HUES48 (cell line): ENCODE measurements at regions not wholly inside any gene's neighbourhood (a gene's known extent, or its start where the extent isn't known, plus 50 kb on each side); places are given as distances from the start of the nearest gene placed in this dataset.

Experiments used
- H3K27ac ChIP-seq: one replicate; pipeline ENCODE4 v1.7.0; 2013; ENCODE audit warnings: low read depth, low read length, inconsistent platforms
- H3K27me3 ChIP-seq: 2 replicates; pipeline ENCODE4 v1.6.1; 2013; ENCODE audit warnings: mild to moderate bottlenecking, low read length; ENCODE audit not compliant: control insufficient read depth, insufficient read depth
- H3K36me3 ChIP-seq: 2 replicates; pipeline ENCODE4 v1.6.1; 2013; ENCODE audit warnings: low read length; ENCODE audit not compliant: control insufficient read depth, insufficient read depth
- H3K4me1 ChIP-seq: 2 replicates; pipeline ENCODE4 v1.6.1; 2013; ENCODE audit warnings: mild to moderate bottlenecking, low read length; ENCODE audit not compliant: control insufficient read depth, insufficient read depth
- H3K4me3 ChIP-seq: 2 replicates; pipeline ENCODE4 v1.5.1; 2013; ENCODE audit warnings: mild to moderate bottlenecking, low read depth, low read length
- H3K9ac ChIP-seq: 2 replicates; pipeline ENCODE4 v1.6.1; 2013; ENCODE audit warnings: mild to moderate bottlenecking, low read depth, low read length, moderate library complexity
- H3K9me3 ChIP-seq: 2 replicates; pipeline ENCODE4 v1.6.1; 2013; ENCODE audit warnings: low read length; ENCODE audit not compliant: control insufficient read depth, insufficient read depth

DNA sequence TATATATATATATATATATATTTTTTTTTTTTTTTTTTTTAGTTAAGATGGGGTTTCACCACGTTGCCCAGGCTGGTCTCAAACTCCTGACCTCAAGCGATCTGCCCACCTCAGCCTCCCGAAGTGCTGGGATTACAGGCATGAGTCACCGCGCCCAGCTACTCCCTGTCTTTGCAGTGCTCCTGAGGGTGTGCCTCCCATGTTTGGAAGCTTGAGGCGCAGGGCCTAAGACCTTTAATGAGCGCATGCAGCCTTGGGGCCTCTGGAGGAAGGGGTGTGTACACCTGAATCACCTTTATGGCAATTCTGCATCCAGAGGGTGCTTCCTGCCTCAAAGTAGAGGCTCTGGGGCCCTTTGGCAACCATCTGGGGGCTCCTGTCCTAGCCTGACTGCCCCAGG, 219.4 kb upstream of the CIBAR2 start:
- no peak overlapping the region for H3K4me3 ChIP-seq
- peaks cover 60% of the 10 kb centered on the region for H3K4me1 ChIP-seq
- H3K36me3 ChIP-seq: no peaks in the 10 kb centered on the region
- no peaks in the 10 kb centered on the region for H3K9me3 ChIP-seq
- peaks cover 56% of the 10 kb centered on the region for H3K27me3 ChIP-seq
- H3K27ac ChIP-seq: peak overlapping the region; percentile 14
- no peak overlapping the region for H3K9ac ChIP-seq

DNA sequence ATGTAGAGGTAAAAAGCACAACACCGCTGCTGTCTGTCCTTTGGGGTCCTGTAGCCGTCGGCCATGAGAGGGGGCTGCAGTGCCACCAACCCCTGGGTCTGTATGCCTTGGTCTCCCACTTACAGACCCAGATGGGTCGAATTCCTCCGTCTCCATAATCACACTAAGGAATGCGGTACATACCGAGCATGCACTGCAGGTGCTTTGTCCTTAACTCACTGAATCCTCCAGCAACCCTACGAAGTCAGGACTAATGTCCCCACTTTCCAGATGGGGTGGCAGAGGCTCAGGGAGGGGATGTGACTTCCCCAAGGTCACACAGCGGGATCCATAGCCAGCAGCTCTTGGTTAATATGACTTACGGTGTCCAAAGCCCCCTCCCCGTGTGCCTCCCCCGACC, 219.9 kb upstream of the CIBAR2 start:
- H3K27ac ChIP-seq: peak overlapping the region; percentile 14
- no peaks in the 10 kb centered on the region for H3K9me3 ChIP-seq
- peaks cover 58% of the 10 kb centered on the region for H3K27me3 ChIP-seq
- no peak overlapping the region for H3K4me3 ChIP-seq
- no peak overlapping the region for H3K9ac ChIP-seq
- H3K4me1 ChIP-seq: peaks cover 55% of the 10 kb centered on the region
- H3K36me3 ChIP-seq: no peaks in the 10 kb centered on the region

DNA sequence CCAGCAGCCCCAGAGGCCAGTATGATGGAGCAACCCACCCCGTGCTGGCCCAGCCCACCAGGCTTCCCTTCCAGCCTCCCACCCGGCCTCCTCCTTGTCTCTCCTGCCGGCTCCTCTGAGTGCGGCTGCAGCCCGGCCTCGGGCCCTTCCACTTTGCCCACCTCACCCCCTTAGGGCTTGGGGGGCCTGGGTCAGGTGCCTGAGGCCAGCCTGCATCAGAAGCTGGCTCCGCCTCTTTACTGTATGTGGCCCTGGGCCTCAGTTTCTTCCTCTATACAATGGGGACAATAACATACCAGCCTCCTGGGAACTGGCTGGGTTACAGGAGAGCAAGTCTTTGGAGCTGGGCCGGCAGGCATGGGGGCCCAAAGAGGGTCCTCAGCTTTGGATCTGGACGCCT, 221.1 kb upstream of the CIBAR2 start:
- no peak overlapping the region for H3K4me3 ChIP-seq
- no peaks in the 10 kb centered on the region for H3K9me3 ChIP-seq
- no peak overlapping the region for H3K9ac ChIP-seq
- no peaks in the 10 kb centered on the region for H3K36me3 ChIP-seq
- H3K4me1 ChIP-seq: peaks cover 49% of the 10 kb centered on the region
- peaks cover 58% of the 10 kb centered on the region for H3K27me3 ChIP-seq
- no peak overlapping the region for H3K27ac ChIP-seq

DNA sequence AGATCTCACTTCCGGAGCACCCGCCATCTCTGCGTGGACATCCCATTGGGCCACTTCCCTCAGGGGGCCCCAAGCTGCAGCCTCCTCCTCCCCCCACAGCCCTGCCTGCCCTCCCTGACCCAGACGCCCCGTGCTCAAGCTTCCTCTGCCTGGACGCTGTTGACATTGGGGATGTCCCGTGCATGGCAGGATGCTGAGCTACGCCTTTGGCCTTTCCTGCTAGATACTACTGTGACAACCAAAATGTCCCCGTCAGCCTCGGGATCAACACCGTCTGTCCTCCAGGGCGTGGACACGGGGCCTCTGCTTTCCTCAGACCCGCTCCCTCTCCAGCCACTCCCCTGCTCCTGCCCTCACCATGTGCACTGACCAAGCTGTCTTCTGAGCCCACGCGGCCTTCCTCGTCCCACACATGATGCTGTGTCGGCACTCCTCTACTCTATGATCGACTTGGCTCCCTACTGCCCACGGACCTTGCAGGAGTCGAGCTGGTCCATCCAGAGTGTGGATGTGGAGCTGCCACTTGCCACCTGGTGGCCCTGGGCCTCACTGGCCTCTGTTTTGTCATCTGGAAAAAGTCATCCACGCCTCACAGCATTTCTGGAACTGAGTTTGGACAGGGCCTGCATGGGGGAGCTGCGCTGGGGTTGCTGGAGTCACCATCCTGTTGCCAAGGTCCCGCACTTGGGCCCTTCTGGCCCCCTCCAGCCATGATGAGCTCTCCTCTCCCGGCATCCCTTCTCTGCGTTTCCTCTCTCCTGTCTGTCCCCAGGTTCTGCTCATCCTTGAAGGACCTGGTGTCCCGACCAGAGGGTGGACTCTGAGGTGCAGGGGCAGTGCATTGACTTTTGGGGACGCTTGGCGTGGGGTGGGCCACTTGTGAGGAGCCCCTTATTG, 221.7 kb upstream of the CIBAR2 start:
- Histone ChIP-seq H3K36me3 (no peaks in the 10 kb centered on the region), H3K27ac (peak overlapping the region; percentile 81), H3K4me1 (peaks cover 49% of the 10 kb centered on the region), H3K9ac (no peak overlapping the region), H3K4me3 (peak overlapping the region; percentile 50; the same call in 1 of the 2 replicates), H3K9me3 (no peaks in the 10 kb centered on the region), H3K27me3 (peaks cover 58% of the 10 kb centered on the region)

DNA sequence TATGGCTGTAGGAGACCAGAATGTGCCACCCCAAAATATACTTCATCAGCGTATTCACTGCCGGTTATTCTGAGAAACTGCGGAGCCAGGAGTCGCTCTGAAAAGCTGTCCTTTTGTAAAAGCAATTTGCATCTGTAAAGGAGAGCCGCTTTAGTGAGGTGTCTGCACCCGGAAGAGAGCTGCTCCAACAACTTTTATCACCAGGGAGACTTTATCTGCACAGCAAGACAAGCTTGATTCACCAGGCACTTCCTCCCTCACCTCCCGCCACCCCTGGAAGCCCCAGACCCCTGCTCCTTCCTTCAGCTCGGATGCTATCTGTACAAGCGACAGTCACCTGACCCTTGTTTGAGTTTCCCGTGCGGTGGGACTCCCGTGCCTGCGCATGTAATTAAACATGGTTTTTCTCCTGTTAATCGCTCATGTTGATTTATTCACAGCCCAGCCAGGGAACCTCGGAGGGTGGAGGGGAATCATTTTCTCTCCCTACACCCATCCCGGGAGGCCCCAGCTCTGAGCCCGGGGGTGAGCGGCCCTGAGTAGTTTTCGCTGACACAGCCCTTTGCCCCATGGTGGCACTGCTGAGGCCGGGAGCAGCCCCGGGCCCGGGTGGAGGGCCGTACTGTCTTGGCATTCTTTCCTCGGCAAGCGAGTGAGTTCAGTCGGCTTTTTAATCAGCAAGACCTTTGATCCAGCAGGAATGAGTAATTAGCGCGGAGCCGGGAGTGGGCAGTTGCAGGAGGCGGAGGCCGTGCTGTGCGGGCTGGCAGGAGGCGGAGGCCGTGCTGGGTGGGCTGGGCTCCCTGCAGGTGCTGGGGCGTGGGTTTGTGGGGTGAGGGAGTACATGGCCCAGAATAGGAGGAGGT, 222.7 kb upstream of the CIBAR2 start:
- peak overlapping the region; percentile 50 for H3K4me3 ChIP-seq
- H3K4me1 ChIP-seq: peaks cover 42% of the 10 kb centered on the region
- no peaks in the 10 kb centered on the region for H3K36me3 ChIP-seq
- peaks cover 57% of the 10 kb centered on the region for H3K27me3 ChIP-seq
- H3K27ac ChIP-seq: peak overlapping the region; percentile 81
- H3K9me3 ChIP-seq: no peaks in the 10 kb centered on the region
- H3K9ac ChIP-seq: no peak overlapping the region

DNA sequence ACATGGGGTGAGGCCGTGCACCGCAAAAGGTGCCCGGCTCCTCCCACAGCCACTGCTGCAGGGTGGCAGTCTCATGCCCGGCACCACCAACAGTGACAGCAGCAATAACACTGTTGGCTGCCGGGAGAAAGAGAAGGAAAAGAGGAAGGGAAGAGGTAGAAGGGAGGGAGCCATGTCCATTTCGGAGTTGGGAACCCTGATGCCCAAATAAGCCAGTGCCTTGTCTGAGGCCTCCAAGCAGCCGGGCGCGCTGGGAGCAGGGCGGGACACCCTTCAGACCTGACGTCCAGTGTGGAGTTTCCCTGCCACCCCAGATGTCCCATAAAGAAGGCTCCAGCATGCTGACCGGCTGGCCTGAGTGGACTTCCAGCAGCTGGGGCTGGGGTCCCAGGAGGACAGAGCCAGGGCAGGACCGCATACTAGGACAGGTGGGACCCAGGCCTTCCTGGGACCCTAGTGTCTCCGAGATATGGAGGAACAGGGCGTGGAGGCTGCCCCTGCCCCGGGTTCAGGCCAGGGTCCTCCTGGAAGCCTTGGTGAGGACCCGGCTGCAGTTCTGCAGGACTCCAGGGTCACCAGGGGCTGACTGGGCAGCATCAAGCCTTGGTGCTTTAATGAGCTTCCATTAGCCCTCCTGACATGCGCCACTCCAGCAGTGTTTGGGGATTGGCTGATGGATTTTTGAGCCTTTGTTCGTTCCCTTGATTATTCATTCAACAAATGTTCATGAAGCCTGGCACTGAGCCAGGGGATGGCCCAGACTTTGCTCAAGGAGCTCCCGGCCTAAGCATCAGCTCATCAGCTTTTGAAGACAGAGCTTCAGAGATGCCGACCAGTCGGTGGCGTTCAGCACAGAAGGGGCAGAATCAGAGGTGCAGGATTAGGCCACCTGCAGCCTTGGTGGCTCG, 223.6 kb upstream of the CIBAR2 start:
- H3K27me3 ChIP-seq: peaks cover 48% of the 10 kb centered on the region
- H3K4me1 ChIP-seq: peaks cover 33% of the 10 kb centered on the region
- no peak overlapping the region for H3K9ac ChIP-seq
- H3K27ac ChIP-seq: peak overlapping the region; percentile 81
- no peaks in the 10 kb centered on the region for H3K9me3 ChIP-seq
- no peaks in the 10 kb centered on the region for H3K36me3 ChIP-seq
- H3K4me3 ChIP-seq: peak overlapping the region; percentile 50

DNA sequence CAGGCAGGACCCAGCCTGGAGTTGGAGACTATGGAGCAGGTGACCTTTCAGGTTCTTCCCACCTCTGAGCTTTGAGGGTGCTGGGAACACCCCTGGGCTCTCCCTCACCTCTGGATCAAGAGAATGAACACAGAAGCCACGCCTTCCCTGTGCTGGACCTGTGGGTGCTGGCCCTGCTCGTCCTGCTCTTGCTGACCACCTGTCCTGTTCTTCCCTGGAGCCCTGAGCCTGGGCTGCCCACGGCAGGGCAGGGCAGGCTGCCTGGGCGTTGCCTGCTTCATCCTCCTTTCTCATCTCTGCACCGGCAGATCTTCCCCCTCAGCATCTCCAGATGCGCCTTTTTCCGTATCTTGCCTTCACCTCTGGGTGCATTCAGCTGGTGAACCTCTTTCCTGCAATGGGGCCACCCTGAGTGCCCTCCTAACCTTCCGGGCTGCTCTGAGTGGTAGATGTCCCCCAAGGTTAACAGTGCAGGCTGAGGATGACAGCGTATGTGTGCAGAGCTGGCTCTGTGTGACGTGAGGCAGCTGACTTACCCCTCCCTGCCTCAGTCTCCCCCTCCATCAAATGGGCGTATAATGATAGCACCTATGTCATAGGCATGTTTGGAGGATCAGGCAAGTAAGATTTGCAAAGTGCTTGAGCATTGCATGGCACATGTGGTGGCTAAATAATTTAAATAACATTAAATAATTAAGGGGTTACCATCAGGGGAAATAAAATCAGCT, 225.8 kb upstream of the CIBAR2 start:
- no peak overlapping the region for H3K9ac ChIP-seq
- no peak overlapping the region for H3K4me3 ChIP-seq
- H3K27ac ChIP-seq: no peak overlapping the region
- H3K9me3 ChIP-seq: no peaks in the 10 kb centered on the region
- peaks cover 22% of the 10 kb centered on the region for H3K4me1 ChIP-seq
- H3K36me3 ChIP-seq: no peaks in the 10 kb centered on the region
- H3K27me3 ChIP-seq: peaks cover 33% of the 10 kb centered on the region

DNA sequence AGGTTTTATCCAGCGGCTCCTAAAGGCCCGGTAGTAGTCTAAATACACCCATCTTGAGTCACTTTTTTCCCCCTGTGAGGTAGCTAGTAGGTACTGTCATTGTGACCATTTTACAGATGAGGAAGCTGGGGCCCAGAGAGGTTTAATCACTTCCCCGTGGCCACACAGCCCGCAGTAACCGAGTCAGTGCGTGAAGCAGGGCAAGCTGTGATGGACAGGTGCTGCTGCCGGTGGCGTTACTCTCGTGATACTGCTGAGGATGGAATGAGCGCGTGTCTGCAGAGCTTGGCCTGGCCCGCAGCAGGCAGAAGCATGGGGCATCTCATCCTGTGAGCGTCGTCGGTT, 226.3 kb upstream of the CIBAR2 start:
- Histone ChIP-seq H3K27me3 (peaks cover 28% of the 10 kb centered on the region), H3K9me3 (no peaks in the 10 kb centered on the region), H3K4me3 (no peak overlapping the region), H3K27ac (no peak overlapping the region), H3K36me3 (no peaks in the 10 kb centered on the region), H3K9ac (no peak overlapping the region), H3K4me1 (peaks cover 21% of the 10 kb centered on the region)

DNA sequence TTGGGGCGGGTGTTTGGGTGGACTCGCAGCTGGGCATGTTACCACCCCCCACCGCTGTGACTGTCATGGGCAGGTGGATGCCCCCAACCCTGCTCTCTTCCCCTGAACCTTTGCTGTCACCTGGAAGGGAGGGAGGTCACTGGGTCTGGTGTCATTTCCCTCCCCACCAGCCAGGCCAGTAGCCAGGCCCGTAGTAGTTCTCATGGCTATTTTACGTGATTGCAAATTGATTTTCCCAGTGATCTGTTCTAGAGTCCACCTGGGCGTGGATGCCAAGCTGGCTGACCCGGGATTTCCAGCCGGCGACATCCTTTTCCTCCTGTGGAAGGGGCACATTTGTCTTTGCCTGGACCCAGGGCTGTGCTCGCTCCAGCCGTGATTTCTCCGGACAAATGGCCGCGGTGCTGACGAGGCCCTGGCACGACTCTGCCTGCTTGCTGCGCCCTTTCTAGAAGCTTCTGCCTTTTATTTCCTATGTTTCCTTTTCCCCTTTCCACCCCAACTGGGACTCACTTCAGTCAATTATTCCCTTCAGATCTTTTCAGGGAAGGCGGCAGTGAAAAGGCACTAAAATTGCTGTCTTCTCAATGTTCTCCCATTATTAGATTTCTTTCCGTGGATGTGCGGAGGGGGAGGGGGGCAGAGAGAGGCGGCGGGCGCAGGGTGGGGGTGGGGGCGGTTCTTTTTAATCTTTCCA, 226.9 kb upstream of the CIBAR2 start:
- Histone ChIP-seq H3K27me3 (peaks cover 23% of the 10 kb centered on the region), H3K36me3 (no peaks in the 10 kb centered on the region), H3K9me3 (no peaks in the 10 kb centered on the region), H3K27ac (no peak overlapping the region), H3K9ac (no peak overlapping the region), H3K4me1 (peaks cover 16% of the 10 kb centered on the region), H3K4me3 (no peak overlapping the region)
